AG09319 (cell line): ENCODE measurements at regions not wholly inside any gene's neighbourhood (a gene's known extent, or its start where the extent isn't known, plus 50 kb on each side); places are given as distances from the start of the nearest gene placed in this dataset.

Source experiments
- DNase-seq: peaks from one replicate; pipeline ENCODE4 v3.0.0-alpha.2; 2010; ENCODE audit warnings: low read depth; ENCODE audit errors: extremely low read depth
- TF ChIP-seq, protein P1 (sequence below): IDR thresholded peaks from 2 replicates; pipeline ENCODE4 v1.5.1; 2011; ENCODE audit warnings: low read depth, mild to moderate bottlenecking, inconsistent platforms, low read length, moderate library complexity

- TF ChIP-seq, protein P1, sequence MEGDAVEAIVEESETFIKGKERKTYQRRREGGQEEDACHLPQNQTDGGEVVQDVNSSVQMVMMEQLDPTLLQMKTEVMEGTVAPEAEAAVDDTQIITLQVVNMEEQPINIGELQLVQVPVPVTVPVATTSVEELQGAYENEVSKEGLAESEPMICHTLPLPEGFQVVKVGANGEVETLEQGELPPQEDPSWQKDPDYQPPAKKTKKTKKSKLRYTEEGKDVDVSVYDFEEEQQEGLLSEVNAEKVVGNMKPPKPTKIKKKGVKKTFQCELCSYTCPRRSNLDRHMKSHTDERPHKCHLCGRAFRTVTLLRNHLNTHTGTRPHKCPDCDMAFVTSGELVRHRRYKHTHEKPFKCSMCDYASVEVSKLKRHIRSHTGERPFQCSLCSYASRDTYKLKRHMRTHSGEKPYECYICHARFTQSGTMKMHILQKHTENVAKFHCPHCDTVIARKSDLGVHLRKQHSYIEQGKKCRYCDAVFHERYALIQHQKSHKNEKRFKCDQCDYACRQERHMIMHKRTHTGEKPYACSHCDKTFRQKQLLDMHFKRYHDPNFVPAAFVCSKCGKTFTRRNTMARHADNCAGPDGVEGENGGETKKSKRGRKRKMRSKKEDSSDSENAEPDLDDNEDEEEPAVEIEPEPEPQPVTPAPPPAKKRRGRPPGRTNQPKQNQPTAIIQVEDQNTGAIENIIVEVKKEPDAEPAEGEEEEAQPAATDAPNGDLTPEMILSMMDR = no peak
- DNase-seq = no peak
Observed at GRCh38 chr18:27735117-27735516, 441.8 kb downstream of the CDH2 start.

DNA sequence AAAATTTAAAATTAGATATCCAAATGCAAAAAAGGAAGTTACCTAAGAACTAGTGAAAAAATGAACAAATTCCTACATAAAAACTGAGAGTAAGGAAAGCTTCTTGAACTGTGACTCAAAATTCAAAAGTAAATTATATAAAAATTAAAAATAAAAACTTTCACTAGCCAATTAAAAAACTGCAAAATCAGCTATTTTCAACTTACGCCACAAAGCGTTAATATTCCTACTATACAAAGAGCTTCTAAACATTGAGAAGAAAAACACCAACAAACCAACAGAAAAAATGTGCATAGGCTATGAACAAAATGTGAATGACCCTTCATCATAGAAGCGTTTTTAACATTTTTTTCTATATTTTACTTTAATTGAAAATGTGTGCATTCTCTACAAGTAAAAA lies 445.7 kb downstream of the CDH2 start:
- no peak for DNase-seq
- TF ChIP-seq, protein P1 = no peak

DNA sequence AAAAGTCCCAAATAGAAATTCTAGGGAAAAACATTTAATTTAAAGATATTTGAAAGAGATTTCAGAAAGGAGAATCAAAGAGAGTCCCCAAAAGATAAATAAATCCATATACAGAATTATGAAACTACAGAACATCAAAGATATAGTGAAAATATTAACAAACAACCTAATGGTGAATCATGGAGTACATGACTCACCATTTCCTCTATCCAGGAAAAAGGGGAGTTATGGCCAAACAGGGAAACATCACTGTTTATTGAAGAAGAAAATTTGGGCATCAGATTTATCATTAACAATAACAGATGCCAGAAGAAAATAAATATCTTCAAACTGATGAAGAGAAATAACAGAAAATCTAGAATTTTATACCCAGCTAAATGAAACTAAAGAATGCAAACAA lies 448.3 kb downstream of the CDH2 start:
- no peak for DNase-seq
- TF ChIP-seq, protein P1 = no peak

DNA sequence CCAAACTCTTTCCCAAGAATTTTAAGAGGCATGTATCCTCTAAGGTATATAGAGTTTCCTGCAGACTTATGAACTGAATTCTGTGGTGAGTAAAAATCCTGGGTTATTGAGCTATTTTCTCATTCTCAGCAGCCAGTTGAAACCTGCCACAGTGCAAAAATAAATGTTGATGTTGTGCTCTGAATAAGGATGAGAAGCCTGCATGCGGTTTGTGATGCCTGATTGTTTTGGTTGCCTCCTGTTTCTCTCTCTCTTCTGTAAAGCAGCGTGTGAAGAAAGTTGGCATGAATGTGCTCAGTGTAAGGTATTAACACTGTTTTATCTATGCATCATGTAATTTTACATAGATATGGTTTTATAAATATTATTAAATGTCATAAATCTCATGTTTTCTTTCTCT lies 452.6 kb downstream of the CDH2 start:
- DNase-seq = no peak
- TF ChIP-seq, protein P1 = no peak

DNA sequence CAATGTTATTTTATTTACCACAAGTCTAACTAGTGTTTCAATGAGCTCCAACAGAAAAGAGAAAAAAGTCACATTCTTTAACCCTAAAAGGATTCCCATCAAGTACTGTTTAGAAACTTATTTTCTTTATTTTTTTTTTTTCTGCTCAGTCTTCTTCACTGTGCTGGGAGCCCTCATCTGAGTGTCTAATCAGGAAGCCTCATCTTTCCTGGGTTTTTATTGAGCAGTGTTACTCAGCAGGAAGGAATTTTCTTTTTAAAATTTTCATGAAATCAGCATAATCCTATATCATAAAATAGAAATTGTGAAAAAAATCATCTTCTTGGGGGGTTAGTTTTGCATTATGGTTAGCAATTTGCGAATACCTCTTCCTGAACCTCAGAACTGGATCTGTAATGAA lies 453.8 kb downstream of the CDH2 start:
- TF ChIP-seq, protein P1 = no peak
- DNase-seq = no peak

GRCh38 chr18:27719680-27720079 lies 457.2 kb downstream of the CDH2 start:
- no peak for DNase-seq
- TF ChIP-seq, protein P1 = no peak

- DNase-seq = no peak
- TF ChIP-seq, protein P1 = no peak
Observed at GRCh38 chr18:27717816-27718215, 459.1 kb downstream of the CDH2 start.
